ENCODE measurements at regions not wholly inside any gene's neighbourhood (a gene's known extent, or its start where the extent isn't known, plus 50 kb on each side); places are given as distances from the start of the nearest gene placed in this dataset.

DNA sequence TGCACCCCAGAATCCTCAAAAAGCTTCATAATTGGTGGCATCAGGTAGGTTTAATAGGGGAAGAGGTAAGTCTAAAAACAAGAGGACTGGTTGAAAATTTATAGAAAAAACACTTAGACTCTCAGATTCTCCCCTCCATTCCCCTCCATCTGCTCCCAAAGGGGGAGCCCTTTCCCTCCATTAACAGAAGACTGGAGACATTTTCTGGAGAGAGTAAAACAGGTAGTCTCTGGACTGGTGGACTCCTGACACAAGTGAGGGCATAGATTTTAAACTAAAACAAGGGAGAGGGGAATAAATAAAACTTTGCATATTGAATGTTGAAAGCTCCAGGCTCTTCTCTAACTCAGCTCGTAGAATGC lies 54.0 kb upstream of the IPO9 start:
- ChIA-PET CTCF (interaction anchor here (0.8 kb wide), 1 partner anchor 18 kb away, joined by 3 read pairs; no protein-coding TSS in a partner anchor), POLR2A (no interaction called here)

DNA sequence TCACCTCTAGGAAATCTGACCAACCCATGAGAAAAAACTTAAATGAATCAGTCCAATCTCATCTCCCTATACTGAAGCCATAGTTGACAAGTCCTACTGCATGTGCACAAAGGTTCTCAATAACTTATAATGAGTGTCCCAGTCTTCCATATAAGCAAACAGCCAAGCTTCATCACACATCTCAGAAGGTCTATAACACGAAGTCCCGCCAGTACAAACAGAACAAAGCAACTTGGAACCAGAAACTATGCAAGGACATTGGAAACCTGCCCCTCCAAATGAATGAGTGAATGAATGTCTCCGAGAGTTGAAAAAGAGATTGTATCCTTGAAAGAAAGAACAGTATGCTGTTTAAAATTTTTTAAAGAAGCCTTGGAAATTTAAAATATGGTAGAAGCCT lies 53.6 kb upstream of the IPO9 start:
- CTCF ChIA-PET, result no interaction called here
- POLR2A ChIA-PET, result no interaction called here

DNA sequence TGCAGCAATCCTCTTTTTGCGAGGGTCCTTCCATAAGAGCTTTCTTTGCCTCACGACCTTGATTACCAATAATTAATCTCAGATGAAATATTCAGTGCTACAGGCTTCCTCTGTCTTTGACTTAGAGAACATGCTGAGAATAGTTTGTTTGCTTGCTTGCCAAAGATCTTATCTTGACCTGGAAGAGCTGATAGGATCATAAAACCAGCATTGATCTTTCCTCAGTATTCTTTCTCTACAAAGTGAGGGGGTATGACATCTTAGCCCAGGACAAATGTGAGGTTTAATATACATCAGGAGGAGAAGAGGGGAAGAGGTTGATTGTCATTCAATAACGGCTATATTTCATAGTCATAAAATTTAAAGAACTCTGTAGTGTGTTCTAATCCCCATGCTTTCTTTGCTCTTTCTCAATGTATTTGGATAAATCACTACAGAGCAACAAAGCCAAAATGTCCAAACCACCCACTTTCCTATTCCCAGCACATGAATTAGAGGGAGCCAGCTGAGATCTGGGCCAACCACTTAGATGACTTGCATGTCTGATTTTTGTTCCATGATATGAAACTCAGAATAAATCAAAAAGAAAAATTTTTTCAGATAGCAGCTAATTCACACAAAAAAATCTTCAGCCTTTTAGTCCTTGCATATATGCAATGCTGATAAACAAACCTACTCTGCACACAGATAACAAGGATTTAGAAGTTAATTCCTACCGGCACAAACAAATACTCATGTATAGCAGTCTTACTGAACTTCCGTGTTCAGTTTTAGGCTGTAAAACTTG lies 50.5 kb upstream of the IPO9 start:
- CTCF ChIA-PET, result interaction anchor here (1.2 kb wide), 1 partner anchor 15 kb away, joined by 4 read pairs; no protein-coding TSS in a partner anchor
- POLR2A ChIA-PET, result no interaction called here
